Bone marrow (tissue), 2 donors: ENCODE measurements at regions not wholly inside any gene's neighbourhood (a gene's known extent, or its start where the extent isn't known, plus 50 kb on each side); places are given as distances from the start of the nearest gene placed in this dataset.

Source experiments
- DNase-seq, 2 donors: peaks; one replicate each; lab custom pipeline; 2025; lab: John Stamatoyannopoulos, UW

DNA sequence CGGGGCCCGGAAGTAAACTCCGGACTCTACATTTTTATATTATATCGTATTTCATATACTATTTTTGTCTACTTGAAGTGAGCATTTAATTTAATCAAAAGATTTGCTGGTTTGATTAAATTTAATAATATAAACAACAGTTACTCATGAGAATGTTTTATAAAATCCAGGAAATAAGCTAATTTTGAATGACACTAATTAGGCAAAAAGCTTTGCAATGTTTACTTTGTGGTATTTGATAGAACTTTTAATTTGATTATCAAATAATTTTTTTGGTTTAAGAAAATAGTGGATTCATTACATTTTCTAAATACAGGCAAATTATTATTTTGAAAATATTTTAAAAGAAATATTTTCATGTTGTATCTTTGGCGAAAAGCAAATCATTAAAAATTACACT lies 900.4 kb upstream of the CDH2 start:
- DNase-seq, result no peak

GRCh38 chr18:29076645-29077044 lies 899.7 kb upstream of the CDH2 start:
- no peak for DNase-seq

DNA sequence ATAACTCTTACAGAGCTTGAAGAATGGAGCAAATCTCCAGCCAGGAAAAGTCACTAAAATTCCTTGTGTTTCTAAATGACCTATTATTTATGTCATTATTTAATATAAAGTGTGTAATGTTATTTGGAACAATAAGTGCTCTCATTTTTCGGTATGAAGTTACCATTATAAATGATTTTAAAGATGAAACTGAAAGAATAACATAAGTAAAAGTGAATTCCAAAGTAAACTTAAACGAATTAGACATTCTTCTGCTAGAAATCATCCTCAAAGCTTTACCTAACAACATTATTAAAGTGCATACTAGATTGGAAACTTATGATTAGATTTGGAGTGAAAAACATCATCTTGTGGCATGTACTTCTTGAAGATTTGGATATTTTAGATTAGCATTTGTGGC lies 897.2 kb upstream of the CDH2 start:
- DNase-seq, result no peak

DNA sequence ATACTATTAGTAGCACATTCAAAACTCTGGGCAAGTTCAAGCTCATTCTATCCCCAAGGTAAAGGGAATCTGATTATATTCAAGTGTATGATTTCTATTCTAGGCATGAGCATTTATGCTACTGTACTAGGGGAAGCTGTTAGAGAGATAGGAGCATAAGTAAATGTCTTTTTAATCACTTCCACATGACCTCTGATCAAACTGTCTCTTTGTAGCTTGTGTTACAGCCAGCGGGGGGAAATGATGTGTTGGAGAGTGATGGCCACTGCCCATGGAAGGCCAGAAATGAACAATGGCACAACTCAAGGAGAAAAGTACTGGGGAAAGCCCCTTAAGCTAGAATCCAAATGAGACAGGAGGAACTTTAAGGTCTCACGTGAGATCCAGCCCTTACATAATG lies 894.9 kb upstream of the CDH2 start:
- DNase-seq, result no peak

DNA sequence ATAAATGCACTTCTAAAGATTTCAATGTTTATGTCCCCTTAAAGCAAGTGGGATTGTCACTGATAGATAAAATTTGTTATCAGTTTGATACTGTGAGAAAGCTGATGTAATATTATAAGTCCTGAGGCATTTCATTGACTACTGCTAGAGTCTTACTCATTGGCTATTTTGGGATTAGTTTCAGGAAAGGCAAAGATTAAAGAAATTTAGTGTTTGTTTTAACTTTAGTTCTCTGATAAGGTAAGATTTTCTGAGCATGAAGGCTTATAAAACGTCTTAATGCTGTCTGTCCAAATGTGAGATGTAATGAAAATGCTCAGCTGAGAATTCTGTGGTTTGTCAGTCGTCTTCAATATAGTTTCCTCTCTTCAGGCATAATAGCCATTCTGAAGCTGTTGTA lies 886.4 kb upstream of the CDH2 start:
- DNase-seq, result no peak

DNA sequence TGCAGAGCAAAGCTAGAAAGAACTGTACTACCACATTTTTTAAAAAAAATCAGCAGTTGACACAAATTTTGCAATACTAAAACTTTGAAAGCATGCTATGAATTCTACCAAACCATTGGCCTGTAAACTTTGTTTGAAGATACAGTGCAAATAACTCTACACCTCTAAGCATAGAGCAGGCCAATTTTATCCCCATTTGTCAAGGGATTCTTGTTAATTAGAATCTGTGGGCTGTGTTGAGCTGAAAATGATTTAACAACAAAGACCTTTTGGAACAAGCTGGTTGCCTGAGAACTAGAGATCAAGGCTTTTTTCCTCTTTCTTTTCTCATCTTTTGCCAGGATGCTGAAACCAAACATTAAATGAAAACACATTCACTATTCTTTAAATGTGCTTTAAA lies 886.0 kb upstream of the CDH2 start:
- no peak for DNase-seq

DNA sequence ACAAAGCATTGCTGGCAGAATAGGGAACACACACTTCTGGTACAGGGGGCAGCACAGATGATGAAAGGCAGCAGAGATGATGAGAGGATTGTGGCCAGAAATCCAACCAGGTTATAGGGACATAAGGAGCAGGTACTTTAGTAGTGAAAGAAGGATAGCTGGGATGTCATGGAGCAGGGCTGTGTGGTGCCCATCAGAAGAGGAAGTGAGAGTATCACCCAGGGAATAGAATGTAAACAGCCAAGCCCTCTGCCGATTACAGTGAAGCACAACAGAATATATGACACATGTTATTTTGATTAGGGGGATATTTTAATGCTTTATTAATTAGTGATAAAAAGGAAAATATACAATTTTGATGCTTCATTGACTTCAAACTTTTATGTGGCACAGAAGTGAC lies 883.4 kb upstream of the CDH2 start:
- no peak for DNase-seq

DNA sequence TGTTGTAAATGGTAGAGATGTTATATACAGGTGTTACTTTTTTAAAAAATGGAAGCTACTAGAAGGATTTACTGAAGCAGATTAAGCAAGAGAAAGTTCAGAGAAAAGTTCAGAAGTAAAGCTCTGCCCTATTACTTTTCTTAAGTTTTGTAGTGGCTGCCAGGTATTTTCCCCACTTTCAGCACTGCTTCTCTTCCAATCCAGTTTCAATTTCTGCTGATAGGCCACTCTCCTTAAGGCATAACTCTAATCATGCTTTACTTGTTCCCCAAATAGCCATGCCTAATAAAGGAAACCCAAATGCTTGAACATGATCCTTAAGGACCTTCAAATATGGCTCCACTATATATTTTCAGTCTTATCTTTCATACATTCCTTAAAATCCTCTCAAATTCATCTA lies 880.8 kb upstream of the CDH2 start:
- DNase-seq, result no peak

DNA sequence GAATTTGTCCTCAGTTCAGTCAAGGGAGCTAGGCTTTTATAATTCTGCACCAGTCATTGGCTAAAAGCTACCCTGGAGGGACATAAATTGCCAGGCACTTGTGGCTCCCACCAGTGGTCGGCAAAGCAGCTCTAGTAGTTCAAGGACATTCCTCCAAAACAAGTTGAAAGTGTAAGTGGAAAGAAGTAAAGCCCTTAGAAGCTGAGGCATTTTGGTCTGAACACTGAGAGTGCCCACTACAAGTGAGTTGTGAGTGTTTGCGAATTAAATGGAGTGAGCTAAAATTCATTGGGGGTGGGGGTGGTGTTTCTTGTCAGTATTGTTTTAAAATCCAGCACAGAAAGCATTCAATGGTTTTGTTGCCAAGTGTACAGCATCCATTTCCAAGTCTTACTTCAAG lies 879.9 kb upstream of the CDH2 start:
- no peak for DNase-seq

- no peak for DNase-seq
Observed at GRCh38 chr18:29041976-29042375, 865.0 kb upstream of the CDH2 start.

DNA sequence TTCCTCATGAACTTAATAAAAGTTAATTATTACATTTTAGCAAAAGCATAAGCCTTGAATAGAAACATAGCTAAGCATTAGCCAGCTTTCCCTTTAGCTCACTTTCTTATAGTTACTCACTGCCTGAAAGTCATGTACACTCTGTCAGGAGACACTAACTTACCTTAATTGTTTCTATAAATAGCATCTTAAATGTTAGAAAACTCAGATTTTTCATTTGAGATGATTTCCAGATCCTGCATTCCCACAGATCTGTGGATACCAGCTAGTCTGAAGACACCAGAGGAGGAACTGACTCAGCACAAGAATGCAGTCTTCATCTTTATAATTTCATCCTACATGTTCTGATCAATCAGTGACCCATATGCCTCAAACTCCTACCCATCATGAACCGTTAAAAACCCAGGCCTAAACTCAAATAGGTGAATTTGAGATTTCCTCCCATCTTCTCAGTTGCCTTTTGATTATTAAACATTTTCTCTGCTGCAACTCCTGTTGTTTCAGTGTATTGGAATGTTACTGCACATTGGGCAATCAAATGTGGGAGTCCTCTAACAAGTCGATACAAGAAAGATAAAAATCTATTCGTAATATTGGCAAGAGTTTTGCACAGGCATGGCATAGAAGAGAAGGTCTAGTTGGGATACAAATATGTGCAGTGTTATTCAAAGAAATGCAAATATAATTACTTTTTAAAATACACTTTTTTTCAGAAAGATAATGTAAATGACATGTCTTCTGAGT lies 857.4 kb upstream of the CDH2 start:
- no peak for DNase-seq

- no peak for DNase-seq
Observed at GRCh38 chr18:29028560-29028959, 851.6 kb upstream of the CDH2 start.

DNA sequence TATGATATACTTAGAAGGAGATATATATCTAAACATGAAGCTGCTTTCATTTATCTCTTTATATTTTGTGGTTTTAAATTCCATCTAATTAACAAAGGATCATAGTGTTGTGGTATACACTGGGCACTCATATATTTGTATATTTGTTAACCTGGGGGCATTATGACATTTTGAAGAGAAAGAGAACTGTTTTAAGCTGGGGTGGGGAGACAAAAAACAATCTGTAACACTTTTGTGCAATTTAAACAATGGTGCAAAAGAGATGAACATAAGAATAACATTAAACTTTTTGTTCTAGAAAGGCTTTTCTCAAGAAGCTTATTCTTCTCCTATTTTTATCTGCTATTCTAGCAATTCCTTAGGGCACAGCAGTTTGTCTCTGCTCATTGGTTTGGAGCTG lies 842.0 kb upstream of the CDH2 start:
- DNase-seq, result no peak

GRCh38 chr18:29012883-29013465 lies 836.0 kb upstream of the CDH2 start:
- no peak for DNase-seq

DNA sequence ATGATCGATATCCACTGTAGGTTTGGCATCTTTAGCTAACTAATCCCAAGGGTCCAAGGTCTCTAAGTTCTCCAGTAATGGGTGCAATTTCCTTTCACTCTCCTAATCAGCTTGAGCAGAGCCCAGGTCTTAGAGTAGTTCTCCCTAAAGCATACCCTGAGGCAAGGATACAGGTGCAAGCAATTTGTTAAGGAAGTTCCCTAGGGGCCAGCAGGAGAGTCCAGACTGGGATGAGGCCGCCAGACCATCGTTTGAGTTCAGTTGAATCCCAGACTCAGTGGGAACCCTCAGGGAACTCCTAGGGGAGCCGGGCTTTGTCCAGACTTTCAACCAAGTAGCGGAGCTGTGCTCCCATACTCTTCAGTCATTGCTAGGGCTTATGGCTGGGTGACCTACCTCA lies 835.4 kb upstream of the CDH2 start:
- no peak for DNase-seq

DNA sequence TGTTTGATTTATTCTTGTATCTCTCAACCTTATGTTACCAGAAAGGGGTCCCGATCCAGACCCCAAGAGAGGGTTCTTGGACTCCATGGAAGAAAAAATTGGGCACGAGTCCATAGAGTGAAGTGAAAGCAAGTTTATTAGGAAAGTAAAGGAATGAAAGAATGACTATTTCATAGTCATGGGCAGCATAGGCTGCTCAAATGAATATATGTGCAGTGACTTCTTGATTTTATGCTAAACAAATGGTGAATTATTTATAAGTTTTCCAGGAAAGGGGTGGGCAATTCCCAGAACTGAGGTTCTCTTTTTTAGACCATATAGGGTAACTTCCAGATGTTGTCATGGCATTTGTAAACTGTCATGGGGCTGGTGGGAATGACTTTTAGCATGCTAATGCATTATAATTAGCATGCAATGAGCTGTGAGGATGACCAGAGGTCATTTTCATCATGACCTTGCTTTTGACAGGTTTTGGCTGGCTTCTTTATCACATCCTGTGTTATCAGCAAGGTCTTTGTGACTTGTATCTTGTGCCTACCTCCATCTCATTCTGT lies 832.4 kb upstream of the CDH2 start:
- no peak for DNase-seq

- DNase-seq, result no peak
Observed at GRCh38 chr18:29008809-29009208, 831.9 kb upstream of the CDH2 start.

DNA sequence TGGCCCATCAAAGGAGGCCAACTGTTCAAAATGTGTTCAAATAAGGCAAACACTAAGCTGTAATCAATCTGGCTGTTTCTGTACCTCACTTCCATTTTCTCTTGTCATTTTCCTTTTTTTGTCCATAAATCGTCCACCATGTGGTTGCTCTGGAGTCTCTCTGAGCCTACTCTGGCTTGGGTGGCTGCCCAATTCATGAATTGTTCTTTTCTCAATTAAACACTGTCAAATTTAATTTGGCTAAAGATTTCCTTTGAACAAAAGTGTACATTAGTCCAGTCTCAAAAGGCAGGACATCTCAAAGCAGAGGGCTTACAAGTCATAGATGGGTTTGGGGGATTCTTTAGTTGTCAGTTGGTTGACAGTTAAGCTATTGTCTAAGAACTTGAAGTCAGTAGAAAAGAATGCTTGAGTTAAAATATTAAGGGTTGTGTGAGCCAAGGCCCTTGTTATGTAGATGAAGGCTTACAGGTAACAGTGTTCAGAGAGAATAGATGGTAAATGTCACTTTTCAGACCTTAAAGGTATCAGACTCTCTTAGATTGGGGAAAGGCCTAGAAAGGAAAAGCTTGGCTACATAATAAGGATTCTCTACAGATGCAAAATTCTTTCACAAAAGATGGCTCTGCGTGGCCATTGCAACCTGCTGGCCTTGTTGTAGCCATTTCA lies 831.2 kb upstream of the CDH2 start:
- DNase-seq, result no peak

DNA sequence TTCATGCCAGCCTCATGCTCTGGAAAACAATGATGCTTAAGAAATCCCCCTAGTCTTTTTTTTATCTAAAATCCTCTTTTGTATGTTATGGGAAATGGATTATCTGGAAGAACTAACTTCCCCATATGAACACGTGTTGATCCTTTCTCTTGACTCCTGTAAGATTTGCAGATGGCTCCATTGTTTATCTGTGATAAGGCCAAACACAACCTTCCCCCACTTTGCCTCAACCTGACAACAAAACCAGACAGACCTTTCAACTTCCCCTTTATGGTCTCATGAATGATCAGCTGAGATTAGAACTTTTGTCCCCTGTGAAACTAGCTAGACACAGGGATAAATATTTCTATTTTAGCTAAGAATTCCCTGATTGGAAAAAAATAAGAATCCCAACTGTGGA lies 828.0 kb upstream of the CDH2 start:
- no peak for DNase-seq

DNA sequence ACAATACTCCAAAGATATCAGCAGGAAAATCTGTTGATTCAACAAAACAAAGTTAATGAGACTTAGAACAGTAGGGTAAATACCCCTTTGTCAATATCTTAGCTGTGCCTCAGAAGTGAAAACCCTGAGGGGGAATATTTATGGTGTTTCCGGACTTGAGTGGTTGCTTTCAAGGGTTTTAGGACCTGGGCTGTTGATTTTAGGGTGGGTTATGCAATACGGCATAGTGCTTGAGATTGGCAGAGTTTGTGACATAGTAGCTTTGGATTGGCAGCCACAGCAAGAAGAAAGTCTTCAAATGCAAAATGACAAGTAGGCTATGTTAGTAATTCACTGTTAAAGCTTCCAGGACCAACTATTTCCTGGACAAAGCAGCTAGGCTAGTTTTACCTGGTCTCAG lies 826.3 kb upstream of the CDH2 start:
- no peak for DNase-seq

DNA sequence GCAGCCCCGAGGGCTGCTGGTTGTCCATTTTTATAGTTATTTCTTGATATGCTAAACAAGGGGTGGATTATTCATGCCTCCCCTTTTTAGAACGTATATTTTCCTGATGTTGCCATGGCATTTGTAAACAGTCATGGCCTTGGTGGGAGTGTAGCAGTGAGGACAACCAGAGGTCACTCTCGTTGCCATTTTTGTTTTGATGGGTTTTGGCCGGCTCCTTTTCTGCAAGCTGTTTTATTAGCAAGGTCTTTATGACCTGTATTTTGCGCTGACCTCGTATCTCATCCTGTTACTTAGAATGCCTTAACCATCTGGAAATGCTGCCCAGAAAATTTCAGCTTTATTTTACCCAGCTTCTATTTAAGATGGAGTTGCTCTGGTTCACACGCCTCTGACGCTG lies 825.8 kb upstream of the CDH2 start:
- DNase-seq, result no peak

GRCh38 chr18:28999726-29000125 lies 822.8 kb upstream of the CDH2 start:
- DNase-seq, result no peak

- DNase-seq, result no peak
Observed at GRCh38 chr18:28995319-28995718, 818.4 kb upstream of the CDH2 start.
